ENCODE measurements at regions not wholly inside any gene's neighbourhood (a gene's known extent, or its start where the extent isn't known, plus 50 kb on each side); places are given as distances from the start of the nearest gene placed in this dataset.

- no peak overlapping the region for H3K4me3 ChIP-seq (replicated peaks; ENCODE audit: low read depth, low read length)
- no peak for DNase-seq (ENCODE audit: low read depth)
- TF ChIP-seq CTCF (IDR thresholded peaks at IDR 0.05; ENCODE audit: low read length, missing control alignments) = no peak
Measured at GRCh38 chr2:65486802-65487201, 54.4 kb upstream of the SPRED2 start.

- H3K4me3 ChIP-seq (replicated peaks; ENCODE audit: low read depth, low read length) = no peak overlapping the region
- DNase-seq (ENCODE audit: low read depth) = no peak
- no peak for TF ChIP-seq CTCF (IDR thresholded peaks at IDR 0.05; ENCODE audit: low read length, missing control alignments)
Measured at GRCh38 chr2:65486282-65486681, 53.9 kb upstream of the SPRED2 start.

- no peak overlapping the region for H3K4me3 ChIP-seq (replicated peaks; ENCODE audit: low read depth, low read length)
- no peak for DNase-seq (ENCODE audit: low read depth)
- TF ChIP-seq CTCF (IDR thresholded peaks at IDR 0.05; ENCODE audit: low read length, missing control alignments) = no peak
Measured at GRCh38 chr2:65485839-65486238, 53.4 kb upstream of the SPRED2 start.

GRCh38 chr2:65483763-65484162, 51.4 kb upstream of the SPRED2 start:
- DNase-seq (ENCODE audit: low read depth) = peak; percentile 19
- TF ChIP-seq CTCF (IDR thresholded peaks at IDR 0.05; ENCODE audit: low read length, missing control alignments) = no peak
- no peak overlapping the region for H3K4me3 ChIP-seq (replicated peaks; ENCODE audit: low read depth, low read length)

- H3K4me3 ChIP-seq (replicated peaks; ENCODE audit: low read depth, low read length) = no peak overlapping the region
- no peak for DNase-seq (ENCODE audit: low read depth)
- no peak for TF ChIP-seq CTCF (IDR thresholded peaks at IDR 0.05; ENCODE audit: low read length, missing control alignments)
Measured at GRCh38 chr2:65482971-65483370, 50.6 kb upstream of the SPRED2 start.

Data from fibroblast of pulmonary artery (primary cell).